Stomach smooth muscle (tissue), 2 donors: ENCODE measurements at regions not wholly inside any gene's neighbourhood (a gene's known extent, or its start where the extent isn't known, plus 50 kb on each side); places are given as distances from the start of the nearest gene placed in this dataset.

Source experiments
- H3K27ac ChIP-seq: one replicate; pipeline ENCODE4 v1.7.0; 2013; ENCODE audit warnings: mild to moderate bottlenecking, low read length, inconsistent platforms
- H3K27me3 ChIP-seq, 2 donors: one replicate each; pipeline ENCODE4 v1.7.0; 2013; ENCODE audit warnings: low read length in 2 of 2; ENCODE audit not compliant: insufficient read depth in 2 of 2, control insufficient read depth in 1 of 2
- H3K36me3 ChIP-seq, 2 donors: one replicate each; pipeline ENCODE4 v1.7.0; 2013; ENCODE audit warnings: low read length in 2 of 2; ENCODE audit not compliant: control insufficient read depth in 2 of 2, insufficient read depth in 2 of 2
- H3K4me1 ChIP-seq: one replicate; pipeline ENCODE4 v1.7.0; 2013; ENCODE audit warnings: low read length; ENCODE audit not compliant: control insufficient read depth, insufficient read depth
- H3K4me3 ChIP-seq, 2 donors: one replicate each; pipeline ENCODE4 v1.7.0; 2013; ENCODE audit warnings: low read length in 2 of 2
- H3K9ac ChIP-seq, 2 donors: one replicate each; pipeline ENCODE4 v1.7.0; 2013; ENCODE audit warnings: low read length in 2 of 2, mild to moderate bottlenecking in 1 of 2
- H3K9me3 ChIP-seq, 2 donors: one replicate each; pipeline ENCODE4 v1.7.0; 2013; ENCODE audit warnings: low read length in 2 of 2; ENCODE audit not compliant: control insufficient read depth in 2 of 2
- donor health status: healthy.
- donor health status: Pancreatic carcinoma.

DNA sequence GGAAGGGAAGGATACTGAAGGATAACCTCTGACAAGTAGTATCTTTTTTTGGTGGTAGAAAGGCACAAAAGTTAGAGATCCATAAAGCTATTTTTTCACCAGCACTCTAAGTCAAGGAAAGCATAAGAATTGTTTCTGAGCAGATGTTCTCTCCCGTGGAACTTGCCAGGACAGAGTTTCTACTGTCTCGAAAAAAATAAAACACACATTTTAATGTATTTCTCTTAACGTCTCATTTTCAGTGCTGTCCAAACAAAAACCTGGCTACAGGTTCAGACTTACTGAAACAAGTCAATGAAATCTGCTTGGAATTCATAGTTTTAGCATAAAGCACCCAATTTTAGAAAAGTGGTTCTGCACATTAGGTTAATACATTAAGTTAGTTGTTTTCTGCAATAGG lies 338.3 kb downstream of the LTN1 start:
- H3K36me3 ChIP-seq = no peaks in the 10 kb centered on the region
- no peaks in the 10 kb centered on the region for H3K4me1 ChIP-seq
- H3K9me3 ChIP-seq = no peaks in the 10 kb centered on the region
- H3K27ac ChIP-seq = no peak overlapping the region
- H3K9ac ChIP-seq = no peak overlapping the region
- no peak overlapping the region for H3K4me3 ChIP-seq
- no peaks in the 10 kb centered on the region for H3K27me3 ChIP-seq

DNA sequence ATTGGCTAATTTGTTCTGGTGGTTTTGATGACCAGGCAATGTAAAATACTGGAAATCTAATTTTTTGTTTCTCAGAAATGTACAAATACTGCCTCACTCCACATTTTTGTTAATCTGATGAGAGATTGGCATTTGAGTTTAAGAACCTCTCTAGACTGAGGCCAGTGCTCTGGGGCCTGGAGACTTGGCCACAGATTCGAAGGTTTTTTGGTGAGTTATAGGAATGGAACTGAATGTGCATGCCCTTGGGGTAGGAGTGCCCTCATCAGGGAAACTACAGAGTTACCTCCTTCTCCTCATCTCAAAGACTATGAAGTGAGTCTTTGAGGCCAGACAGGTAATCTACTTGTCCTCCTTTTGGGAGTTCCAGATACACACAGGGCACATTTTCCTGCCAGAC lies 347.9 kb downstream of the LTN1 start:
- no peak overlapping the region for H3K27ac ChIP-seq
- no peak overlapping the region for H3K4me3 ChIP-seq
- H3K9ac ChIP-seq = no peak overlapping the region
- no peaks in the 10 kb centered on the region for H3K4me1 ChIP-seq
- no peaks in the 10 kb centered on the region for H3K9me3 ChIP-seq
- H3K36me3 ChIP-seq = no peaks in the 10 kb centered on the region
- no peaks in the 10 kb centered on the region for H3K27me3 ChIP-seq

DNA sequence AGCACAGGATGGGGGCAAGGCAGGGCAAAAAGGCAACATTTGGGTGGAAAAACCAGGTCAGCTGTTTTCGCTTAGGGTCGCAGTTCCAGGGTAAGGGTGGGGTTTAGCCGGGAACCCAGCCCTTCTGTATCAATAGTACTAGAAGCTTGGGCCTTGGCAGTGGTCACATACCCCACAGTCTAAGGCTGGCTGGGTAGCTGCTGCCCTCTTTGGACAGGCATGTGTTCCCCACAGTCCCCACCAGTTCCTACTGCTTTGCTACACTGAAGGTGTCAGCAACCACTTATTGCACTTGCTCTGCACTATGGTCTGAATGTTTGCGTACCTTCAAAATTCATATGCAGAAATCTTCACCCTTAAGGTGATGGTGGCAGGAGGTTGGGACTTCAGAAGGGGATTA lies 349.8 kb downstream of the LTN1 start:
- Histone ChIP-seq H3K9me3 (no peaks in the 10 kb centered on the region), H3K27ac (no peak overlapping the region), H3K36me3 (peaks cover 0 to 2% of the 10 kb centered on the region in 2 donors), H3K4me3 (no peak overlapping the region), H3K27me3 (no peaks in the 10 kb centered on the region), H3K4me1 (no peaks in the 10 kb centered on the region), H3K9ac (no peak overlapping the region)

DNA sequence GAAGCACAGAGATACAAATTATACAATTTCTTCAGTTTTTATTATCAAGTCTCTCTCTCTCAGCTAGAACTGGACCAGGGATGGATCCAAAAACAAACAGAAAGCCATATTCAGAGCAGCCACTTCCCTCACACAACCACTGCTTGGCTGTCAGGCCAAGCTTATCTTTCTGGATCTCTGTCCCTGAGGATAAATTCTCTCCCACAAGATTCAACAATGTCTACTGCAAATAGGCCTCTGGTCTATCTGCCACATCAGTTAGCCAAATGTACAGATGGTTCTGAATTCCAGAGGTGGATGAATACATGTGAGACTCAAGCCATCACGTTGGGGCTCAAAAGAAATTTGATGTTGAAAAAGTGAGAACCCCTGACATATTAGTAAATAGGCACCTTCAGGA lies 350.9 kb downstream of the LTN1 start:
- Histone ChIP-seq H3K4me1 (no peaks in the 10 kb centered on the region), H3K27ac (no peak overlapping the region), H3K36me3 (peaks cover 0 to 2% of the 10 kb centered on the region in 2 donors), H3K9ac (no peak overlapping the region), H3K9me3 (no peaks in the 10 kb centered on the region), H3K27me3 (no peaks in the 10 kb centered on the region), H3K4me3 (no peak overlapping the region)

DNA sequence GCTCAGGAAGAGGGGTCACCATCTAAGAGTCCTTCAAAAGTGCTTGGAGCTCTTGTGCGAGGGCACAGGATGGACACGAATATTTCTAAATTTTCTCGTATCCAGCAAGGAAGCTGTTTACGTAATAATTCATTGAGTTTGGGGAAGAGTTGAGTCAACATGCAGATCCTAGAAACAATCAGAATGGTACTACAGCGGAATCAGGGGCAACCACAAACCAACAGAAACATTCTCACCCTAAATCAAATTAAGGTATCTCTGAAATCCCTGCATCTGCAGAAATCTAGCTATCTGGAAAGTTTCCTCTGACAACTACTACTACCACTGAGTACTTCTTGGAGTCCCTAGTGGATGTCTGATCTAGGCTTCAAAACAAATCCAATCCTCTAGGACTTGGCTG lies 352.4 kb downstream of the LTN1 start:
- H3K36me3 ChIP-seq = peaks cover 0 to 2% of the 10 kb centered on the region in 2 donors
- H3K27ac ChIP-seq = no peak overlapping the region
- H3K4me1 ChIP-seq = no peaks in the 10 kb centered on the region
- H3K27me3 ChIP-seq = no peaks in the 10 kb centered on the region
- no peak overlapping the region for H3K4me3 ChIP-seq
- no peak overlapping the region for H3K9ac ChIP-seq
- H3K9me3 ChIP-seq = no peaks in the 10 kb centered on the region

DNA sequence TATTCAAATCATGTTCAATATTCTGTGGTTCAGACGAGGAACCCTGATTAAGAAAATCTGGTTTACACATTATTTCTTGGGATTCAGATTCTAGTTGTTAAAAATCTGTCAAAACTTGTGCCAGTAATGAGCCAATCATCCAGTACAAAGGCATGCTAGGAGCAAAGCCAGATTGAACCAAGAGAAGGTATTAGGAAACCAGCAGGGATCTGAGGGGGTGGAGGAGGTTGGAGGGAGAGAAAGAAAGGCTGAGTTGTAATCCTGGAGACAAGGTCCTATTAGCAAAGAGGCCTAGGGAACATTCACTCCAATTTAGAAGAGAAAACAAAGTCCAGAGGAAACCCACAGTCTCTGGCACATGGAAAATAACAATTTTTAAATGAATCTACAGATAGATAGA lies 352.9 kb downstream of the LTN1 start:
- H3K9me3 ChIP-seq = no peaks in the 10 kb centered on the region
- H3K27me3 ChIP-seq = no peaks in the 10 kb centered on the region
- H3K36me3 ChIP-seq = peaks cover 0 to 2% of the 10 kb centered on the region in 2 donors
- no peak overlapping the region for H3K9ac ChIP-seq
- H3K4me3 ChIP-seq = no peak overlapping the region
- no peaks in the 10 kb centered on the region for H3K4me1 ChIP-seq
- H3K27ac ChIP-seq = no peak overlapping the region

DNA sequence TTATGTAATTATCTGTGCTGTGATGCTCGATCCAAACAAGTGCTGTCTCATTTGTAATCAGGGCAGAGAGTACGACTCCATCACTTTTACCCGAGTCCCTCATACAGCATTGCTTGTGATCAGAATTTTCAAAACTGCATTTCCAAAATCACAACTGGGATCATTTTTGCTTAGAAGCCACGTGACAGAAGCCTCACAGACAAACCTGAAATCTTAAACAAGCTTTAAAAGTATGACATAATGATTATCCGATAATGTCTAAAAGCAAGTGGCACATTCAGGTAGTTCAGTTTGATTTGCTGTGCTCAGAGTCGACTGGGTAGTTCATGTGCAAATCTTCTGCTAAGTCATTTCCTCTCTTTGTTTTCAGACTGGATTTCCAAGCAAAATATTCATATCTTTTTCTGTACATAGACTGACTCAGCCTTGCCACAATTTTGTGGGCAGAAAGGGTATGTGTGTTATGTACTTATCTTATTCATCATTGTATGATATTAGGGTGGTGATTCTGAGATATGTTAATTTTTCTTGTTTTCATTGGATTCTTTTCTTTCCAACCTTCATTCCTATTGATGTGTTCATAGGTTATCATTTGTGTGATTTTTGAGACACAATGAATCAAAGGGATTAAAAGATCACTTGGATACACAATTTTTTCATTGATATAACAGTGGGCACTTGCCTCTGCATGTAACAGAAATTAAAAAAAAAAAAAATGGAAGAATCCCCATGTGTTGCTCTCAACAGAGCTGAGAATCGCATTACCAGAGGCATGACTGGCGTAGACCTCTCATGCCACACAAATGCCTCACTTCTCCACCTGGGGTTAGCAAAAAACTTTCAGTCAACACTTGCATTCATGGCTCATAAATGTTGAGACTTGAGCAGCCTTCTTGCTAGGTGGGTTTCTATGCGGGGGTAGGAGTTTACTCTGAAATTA lies 355.7 kb downstream of the LTN1 start:
- Histone ChIP-seq H3K9me3 (no peaks in the 10 kb centered on the region), H3K4me1 (peaks cover 6% of the 10 kb centered on the region), H3K27me3 (no peaks in the 10 kb centered on the region), H3K4me3 (no peak overlapping the region), H3K9ac (no peak overlapping the region), H3K36me3 (peaks cover 0 to 2% of the 10 kb centered on the region in 2 donors), H3K27ac (no peak overlapping the region)

DNA sequence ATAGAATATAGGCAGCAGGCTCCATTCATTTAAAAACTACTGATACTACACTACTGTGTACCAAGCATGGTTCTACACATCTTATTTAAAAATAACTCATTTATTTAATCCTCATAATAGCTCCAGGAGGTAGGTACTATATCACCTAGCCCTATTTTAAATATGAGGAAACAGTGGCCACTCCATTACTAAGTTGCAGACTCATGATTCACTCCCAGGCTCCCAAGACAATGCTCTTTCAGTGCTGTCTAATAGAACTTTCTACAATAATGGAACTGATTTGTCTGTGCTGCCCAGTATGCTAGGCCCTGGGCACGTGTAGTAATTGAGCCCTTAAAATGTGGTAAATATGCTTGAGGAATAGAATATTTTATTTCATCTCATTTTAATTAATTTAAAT lies 357.1 kb downstream of the LTN1 start:
- H3K4me3 ChIP-seq = no peak overlapping the region
- no peaks in the 10 kb centered on the region for H3K9me3 ChIP-seq
- peaks cover 6% of the 10 kb centered on the region for H3K4me1 ChIP-seq
- H3K27me3 ChIP-seq = no peaks in the 10 kb centered on the region
- H3K9ac ChIP-seq = no peak overlapping the region
- no peak overlapping the region for H3K27ac ChIP-seq
- H3K36me3 ChIP-seq = peaks cover 0 to 2% of the 10 kb centered on the region in 2 donors

DNA sequence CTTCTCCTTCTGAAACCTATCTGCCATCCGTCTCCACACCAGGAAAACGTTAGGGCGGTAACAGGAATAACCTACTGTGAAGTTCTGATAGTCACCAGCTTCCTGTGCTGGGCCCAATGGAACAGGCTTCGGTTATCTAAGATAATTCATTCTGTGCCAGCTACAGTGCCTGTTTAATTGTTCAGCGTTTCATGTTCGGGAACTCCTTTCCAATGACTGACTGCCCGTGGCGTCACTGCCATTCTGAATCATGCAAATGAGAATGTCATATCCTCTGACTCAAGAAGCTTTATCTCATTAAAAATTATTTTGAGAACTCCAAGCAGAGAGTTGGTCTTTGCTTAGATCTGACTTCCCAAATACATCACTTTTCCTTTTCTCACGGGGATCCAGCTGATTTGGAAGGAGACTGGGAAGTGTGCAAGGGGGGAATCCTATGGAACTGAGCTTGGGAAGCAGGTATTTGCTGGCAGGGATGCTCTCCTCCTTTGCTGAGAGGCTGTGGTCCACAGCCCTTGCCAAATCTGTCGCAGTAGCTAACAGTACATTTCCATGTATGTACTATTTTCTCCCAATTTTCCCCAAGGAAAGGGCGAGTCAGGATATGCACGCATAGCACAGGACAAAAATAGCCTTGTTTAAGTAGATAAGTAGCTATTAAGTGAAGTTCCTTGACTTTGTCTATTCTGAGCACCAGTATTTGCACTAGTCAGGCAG lies 358.7 kb downstream of the LTN1 start:
- Histone ChIP-seq H3K9ac (no peak overlapping the region), H3K4me3 (no peak overlapping the region), H3K27me3 (no peaks in the 10 kb centered on the region), H3K27ac (peak overlapping the region; percentile 41), H3K4me1 (peaks cover 6% of the 10 kb centered on the region), H3K36me3 (peaks cover 0 to 2% of the 10 kb centered on the region in 2 donors), H3K9me3 (no peaks in the 10 kb centered on the region)

DNA sequence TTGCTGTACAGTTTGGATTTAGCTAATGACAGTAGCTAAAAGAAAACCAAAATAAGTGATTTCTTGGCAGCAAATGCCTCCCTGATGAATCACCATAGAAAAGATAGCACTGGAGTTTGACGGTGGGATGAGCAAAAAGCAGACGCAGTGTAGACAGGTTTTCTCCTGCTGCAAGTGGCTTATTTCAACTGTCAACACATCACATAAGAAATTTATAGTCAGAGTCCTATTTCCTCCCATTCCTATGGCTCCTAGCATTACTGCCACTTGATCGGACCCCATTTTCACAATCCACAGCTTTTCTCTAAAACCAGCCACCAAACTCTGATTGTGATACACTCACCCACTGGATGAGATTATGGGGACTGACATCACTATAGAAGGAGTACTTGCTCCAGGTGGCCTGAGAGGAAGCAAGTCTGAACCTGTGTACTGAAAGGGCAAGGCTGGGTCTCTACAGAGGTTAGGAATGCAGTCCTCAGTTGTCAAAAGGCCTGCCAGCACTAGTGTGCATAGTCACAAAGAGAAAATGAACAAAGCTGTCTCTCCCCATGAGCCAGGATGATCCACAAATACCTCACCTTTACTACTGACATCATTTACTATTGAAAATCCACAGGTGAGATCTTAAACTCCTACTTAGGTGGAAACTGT lies 359.8 kb downstream of the LTN1 start:
- no peaks in the 10 kb centered on the region for H3K27me3 ChIP-seq
- H3K4me3 ChIP-seq = no peak overlapping the region
- H3K27ac ChIP-seq = peak overlapping the region; percentile 41
- H3K9me3 ChIP-seq = no peaks in the 10 kb centered on the region
- H3K36me3 ChIP-seq = no peaks in the 10 kb centered on the region
- H3K9ac ChIP-seq = no peak overlapping the region
- peaks cover 6% of the 10 kb centered on the region for H3K4me1 ChIP-seq
